NCI-H1436 (cell line): ENCODE measurements at regions not wholly inside any gene's neighbourhood (a gene's known extent, or its start where the extent isn't known, plus 50 kb on each side); places are given as distances from the start of the nearest gene placed in this dataset.

Experiments used
- DNase-seq: peaks from one replicate; lab custom pipeline; 2025; lab: John Stamatoyannopoulos, UW

GRCh38 chr11:19366992-19367709 is 126.4 kb upstream of the E2F8 start:
- DNase-seq: no peak

- no peak for DNase-seq
Measured at GRCh38 chr11:19365743-19366410, 125.1 kb upstream of the E2F8 start.

- no peak for DNase-seq
Measured at GRCh38 chr11:19359221-19360000, 118.7 kb upstream of the E2F8 start.

GRCh38 chr11:19357943-19358342 is 117.2 kb upstream of the E2F8 start:
- DNase-seq: no peak

GRCh38 chr11:19355601-19356000 is 114.9 kb upstream of the E2F8 start:
- no peak for DNase-seq

- DNase-seq: no peak
Measured at GRCh38 chr11:19353287-19353850, 112.6 kb upstream of the E2F8 start.

- no peak for DNase-seq
Measured at GRCh38 chr11:19352771-19353160, 112.0 kb upstream of the E2F8 start.

GRCh38 chr11:19352072-19352770 is 111.5 kb upstream of the E2F8 start:
- DNase-seq: no peak

GRCh38 chr11:19351426-19351825 is 110.7 kb upstream of the E2F8 start:
- no peak for DNase-seq

GRCh38 chr11:19350160-19350559 is 109.4 kb upstream of the E2F8 start:
- no peak for DNase-seq

GRCh38 chr11:19349340-19350025 is 108.7 kb upstream of the E2F8 start:
- DNase-seq: no peak

- DNase-seq: no peak
Measured at GRCh38 chr11:19347911-19348310, 107.2 kb upstream of the E2F8 start.

- DNase-seq: no peak
Measured at GRCh38 chr11:19345848-19346681, 105.3 kb upstream of the E2F8 start.

GRCh38 chr11:19345519-19345847 is 104.7 kb upstream of the E2F8 start:
- peak; percentile 17 for DNase-seq

- peak; percentile 69 for DNase-seq
Measured at GRCh38 chr11:19344661-19345518, 104.1 kb upstream of the E2F8 start.

- no peak for DNase-seq
Measured at GRCh38 chr11:19342036-19342435, 101.3 kb upstream of the E2F8 start.

GRCh38 chr11:19338375-19338774 is 97.6 kb upstream of the E2F8 start:
- no peak for DNase-seq

- DNase-seq: no peak
Measured at GRCh38 chr11:19337779-19338178, 97.0 kb upstream of the E2F8 start.

GRCh38 chr11:19336331-19336730 is 95.6 kb upstream of the E2F8 start:
- no peak for DNase-seq

- DNase-seq: no peak
Measured at GRCh38 chr11:19332476-19332875, 91.7 kb upstream of the E2F8 start.
